IMR-90 (cell line): ENCODE measurements at regions not wholly inside any gene's neighbourhood (a gene's known extent, or its start where the extent isn't known, plus 50 kb on each side); places are given as distances from the start of the nearest gene placed in this dataset.

Experiments used
- BHLHE40 ChIP-seq: fragments of 150-350 bp; IDR thresholded peaks from 2 replicates; pipeline ENCODE4 v1.6.1; 2016; ENCODE audit warnings: mild to moderate bottlenecking, low read depth, low read length
- CEBPB ChIP-seq: IDR thresholded peaks from 2 replicates; pipeline ENCODE4 v1.6.1; 2012; ENCODE audit warnings: low read depth, low read length, improper control_type of control experiment
- CHD1 ChIP-seq: IDR thresholded peaks from 2 replicates; pipeline ENCODE4 v1.6.1; 2012; ENCODE audit warnings: low read depth, low read length, improper control_type of control experiment
- MAFK ChIP-seq: IDR thresholded peaks from 2 replicates; pipeline ENCODE4 v1.6.1; 2012; ENCODE audit warnings: low read depth, low read length, improper control_type of control experiment
- MAZ ChIP-seq: IDR thresholded peaks from 2 replicates; pipeline ENCODE4 v1.6.1; 2012; ENCODE audit warnings: low read depth, mild to moderate bottlenecking, low read length, improper control_type of control experiment, moderate library complexity, borderline replicate concordance
- MXI1 ChIP-seq: IDR thresholded peaks from 2 replicates; pipeline ENCODE4 v1.6.1; 2012; ENCODE audit warnings: low read depth, mild to moderate bottlenecking, low read length, moderate library complexity, borderline replicate concordance
- POLR2A ChIP-seq: IDR thresholded peaks from 2 replicates; pipeline ENCODE4 v1.6.1; 2012; ENCODE audit warnings: mild to moderate bottlenecking, low read depth, low read length
- RAD21 ChIP-seq: IDR thresholded peaks from 2 replicates; pipeline ENCODE4 v1.6.1; 2012; ENCODE audit warnings: low read length, improper control_type of control experiment
- RCOR1 ChIP-seq: IDR thresholded peaks from 2 replicates; pipeline ENCODE4 v1.6.1; 2012; ENCODE audit warnings: mild to moderate bottlenecking, low read length, improper control_type of control experiment; ENCODE audit not compliant: insufficient replicate concordance
- RFX5 ChIP-seq: IDR thresholded peaks from 2 replicates; pipeline ENCODE4 v1.8.0; 2012; ENCODE audit warnings: low read depth, mild to moderate bottlenecking, low read length, moderate library complexity
- USF2 ChIP-seq: fragments of 150-350 bp; IDR thresholded peaks from 2 replicates; pipeline ENCODE4 v1.6.1; 2017; ENCODE audit warnings: mild to moderate bottlenecking, antibody characterized with exemption, low read length, low read depth
- TF ChIP-seq, protein P1 (sequence below): conservative IDR thresholded peaks from 2 replicates; pipeline ENCODE4 v1.5.1; 2012; ENCODE audit warnings: mild to moderate bottlenecking, low read depth, low read length, improper control_type of control experiment
- TF ChIP-seq, protein P2 (sequence below): fragments of 150-350 bp; IDR thresholded peaks from 2 replicates; pipeline ENCODE4 v1.6.1; 2016; ENCODE audit warnings: low read depth, mild to moderate bottlenecking, low read length, moderate library complexity, borderline replicate concordance

- TF ChIP-seq, protein P1, sequence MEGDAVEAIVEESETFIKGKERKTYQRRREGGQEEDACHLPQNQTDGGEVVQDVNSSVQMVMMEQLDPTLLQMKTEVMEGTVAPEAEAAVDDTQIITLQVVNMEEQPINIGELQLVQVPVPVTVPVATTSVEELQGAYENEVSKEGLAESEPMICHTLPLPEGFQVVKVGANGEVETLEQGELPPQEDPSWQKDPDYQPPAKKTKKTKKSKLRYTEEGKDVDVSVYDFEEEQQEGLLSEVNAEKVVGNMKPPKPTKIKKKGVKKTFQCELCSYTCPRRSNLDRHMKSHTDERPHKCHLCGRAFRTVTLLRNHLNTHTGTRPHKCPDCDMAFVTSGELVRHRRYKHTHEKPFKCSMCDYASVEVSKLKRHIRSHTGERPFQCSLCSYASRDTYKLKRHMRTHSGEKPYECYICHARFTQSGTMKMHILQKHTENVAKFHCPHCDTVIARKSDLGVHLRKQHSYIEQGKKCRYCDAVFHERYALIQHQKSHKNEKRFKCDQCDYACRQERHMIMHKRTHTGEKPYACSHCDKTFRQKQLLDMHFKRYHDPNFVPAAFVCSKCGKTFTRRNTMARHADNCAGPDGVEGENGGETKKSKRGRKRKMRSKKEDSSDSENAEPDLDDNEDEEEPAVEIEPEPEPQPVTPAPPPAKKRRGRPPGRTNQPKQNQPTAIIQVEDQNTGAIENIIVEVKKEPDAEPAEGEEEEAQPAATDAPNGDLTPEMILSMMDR = no peak
- no peak for TF ChIP-seq MXI1
- no peak for TF ChIP-seq POLR2A
- TF ChIP-seq CHD1 = no peak
- TF ChIP-seq, protein P2, sequence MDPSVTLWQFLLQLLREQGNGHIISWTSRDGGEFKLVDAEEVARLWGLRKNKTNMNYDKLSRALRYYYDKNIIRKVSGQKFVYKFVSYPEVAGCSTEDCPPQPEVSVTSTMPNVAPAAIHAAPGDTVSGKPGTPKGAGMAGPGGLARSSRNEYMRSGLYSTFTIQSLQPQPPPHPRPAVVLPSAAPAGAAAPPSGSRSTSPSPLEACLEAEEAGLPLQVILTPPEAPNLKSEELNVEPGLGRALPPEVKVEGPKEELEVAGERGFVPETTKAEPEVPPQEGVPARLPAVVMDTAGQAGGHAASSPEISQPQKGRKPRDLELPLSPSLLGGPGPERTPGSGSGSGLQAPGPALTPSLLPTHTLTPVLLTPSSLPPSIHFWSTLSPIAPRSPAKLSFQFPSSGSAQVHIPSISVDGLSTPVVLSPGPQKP = no peak
- no peak for TF ChIP-seq USF2
- TF ChIP-seq RFX5 = no peak
- no peak for TF ChIP-seq BHLHE40
- TF ChIP-seq RAD21 = no peak
- TF ChIP-seq RCOR1 = no peak
- no peak for TF ChIP-seq MAZ
- TF ChIP-seq MAFK = no peak
- no peak for TF ChIP-seq CEBPB
These were observed 540.0 kb upstream of the TBX3 start for GRCh38 chr12:115223991-115224390.
